ENCODE measurements at regions not wholly inside any gene's neighbourhood (a gene's known extent, or its start where the extent isn't known, plus 50 kb on each side); places are given as distances from the start of the nearest gene placed in this dataset.

- ATAC-seq (no peak), DNase-seq (no peak)
- no peaks in the 10 kb centered on the region for H3K4me1 ChIP-seq (ENCODE audit: control insufficient read depth, insufficient read depth, low read length)
- intact Hi-C loops (cut with DNase I): no loop called here
- H3K4me3 ChIP-seq (ENCODE audit: low read length): no peak overlapping the region
- H3K27ac ChIP-seq (ENCODE audit: low read length): no peak overlapping the region
- WGBS: 76% methylated on average over 3 of the region's 3 CpGs
- peaks cover 3% of the 10 kb centered on the region for H3K27me3 ChIP-seq (ENCODE audit: control insufficient read depth, insufficient read depth)
- no peaks in the 10 kb centered on the region for H3K9me3 ChIP-seq (ENCODE audit: control insufficient read depth, low read length)
Measured at GRCh38 chr2:118738106-118738505, 109.3 kb downstream of the EN1 start.

- intact Hi-C loops (cut with DNase I): no loop called here
- Histone ChIP-seq H3K27ac (ENCODE audit: low read length) (no peak overlapping the region), H3K4me3 (ENCODE audit: low read length) (no peak overlapping the region), H3K27me3 (ENCODE audit: control insufficient read depth, insufficient read depth) (peaks cover 3% of the 10 kb centered on the region), H3K9me3 (ENCODE audit: control insufficient read depth, low read length) (no peaks in the 10 kb centered on the region), H3K4me1 (ENCODE audit: control insufficient read depth, insufficient read depth, low read length) (no peaks in the 10 kb centered on the region)
- DNase-seq: no peak
- WGBS: 77% methylated on average over 5 of the region's 5 CpGs
- ATAC-seq: no peak
Measured at GRCh38 chr2:118737684-118738083, 109.8 kb downstream of the EN1 start.

- 83% methylated on average over 3 of the region's 3 CpGs for WGBS
- ATAC-seq: no peak
Measured at GRCh38 chr2:118732432-118732831, 115.0 kb downstream of the EN1 start.

GRCh38 chr2:118731413-118731812 is 116.0 kb downstream of the EN1 start:
- Histone ChIP-seq H3K27me3 (ENCODE audit: control insufficient read depth, insufficient read depth) (no peaks in the 10 kb centered on the region), H3K4me1 (ENCODE audit: control insufficient read depth, insufficient read depth, low read length) (no peaks in the 10 kb centered on the region), H3K4me3 (ENCODE audit: low read length) (no peak overlapping the region), H3K27ac (ENCODE audit: low read length) (no peak overlapping the region), H3K9me3 (ENCODE audit: control insufficient read depth, low read length) (no peaks in the 10 kb centered on the region)
- 55% methylated on average over 1 of the region's 1 CpG for WGBS
- no peak for DNase-seq
- ATAC-seq: no peak
- intact Hi-C loops (cut with DNase I): no loop called here

More at GRCh38 chr2:118732432-118732831, 115.0 kb downstream of the EN1 start:
- no peak overlapping the region for H3K4me3 ChIP-seq (ENCODE audit: low read length)
- intact Hi-C loops (cut with DNase I): no loop called here
- H3K27ac ChIP-seq (ENCODE audit: low read length): no peak overlapping the region
- no peak for DNase-seq
- H3K27me3 ChIP-seq (ENCODE audit: control insufficient read depth, insufficient read depth): no peaks in the 10 kb centered on the region
- H3K4me1 ChIP-seq (ENCODE audit: control insufficient read depth, insufficient read depth, low read length): no peaks in the 10 kb centered on the region
- H3K9me3 ChIP-seq (ENCODE audit: control insufficient read depth, low read length): no peaks in the 10 kb centered on the region

- H3K27me3 ChIP-seq (ENCODE audit: control insufficient read depth, insufficient read depth): no peaks in the 10 kb centered on the region
- intact Hi-C loops (cut with DNase I): no loop called here
- no peak for ATAC-seq
- DNase-seq: no peak
- 49% methylated on average over 3 of the region's 3 CpGs for WGBS
- no peaks in the 10 kb centered on the region for H3K9me3 ChIP-seq (ENCODE audit: control insufficient read depth, low read length)
- no peak overlapping the region for H3K4me3 ChIP-seq (ENCODE audit: low read length)
- no peaks in the 10 kb centered on the region for H3K4me1 ChIP-seq (ENCODE audit: control insufficient read depth, insufficient read depth, low read length)
- H3K27ac ChIP-seq (ENCODE audit: low read length): no peak overlapping the region
Measured at GRCh38 chr2:118730405-118730804, 117.0 kb downstream of the EN1 start.

GRCh38 chr2:118729760-118730159 is 117.7 kb downstream of the EN1 start:
- Histone ChIP-seq H3K4me3 (ENCODE audit: low read length) (no peak overlapping the region), H3K9me3 (ENCODE audit: control insufficient read depth, low read length) (no peaks in the 10 kb centered on the region), H3K4me1 (ENCODE audit: control insufficient read depth, insufficient read depth, low read length) (no peaks in the 10 kb centered on the region), H3K27ac (ENCODE audit: low read length) (no peak overlapping the region), H3K27me3 (ENCODE audit: control insufficient read depth, insufficient read depth) (no peaks in the 10 kb centered on the region)
- ATAC-seq (no peak), DNase-seq (no peak)
- intact Hi-C loops (cut with DNase I): no loop called here
- 68% methylated on average over 1 of the region's 1 CpG for WGBS

- no peak overlapping the region for H3K4me3 ChIP-seq (ENCODE audit: low read length)
- DNase-seq (no peak), ATAC-seq (no peak)
- H3K4me1 ChIP-seq (ENCODE audit: control insufficient read depth, insufficient read depth, low read length): no peaks in the 10 kb centered on the region
- H3K9me3 ChIP-seq (ENCODE audit: control insufficient read depth, low read length): no peaks in the 10 kb centered on the region
- no peak overlapping the region for H3K27ac ChIP-seq (ENCODE audit: low read length)
- no peaks in the 10 kb centered on the region for H3K27me3 ChIP-seq (ENCODE audit: control insufficient read depth, insufficient read depth)
- intact Hi-C loops (cut with DNase I): no loop called here
Measured at GRCh38 chr2:118728984-118729383, 118.5 kb downstream of the EN1 start.

GRCh38 chr2:118726821-118727220 is 120.6 kb downstream of the EN1 start:
- H3K9me3 ChIP-seq (ENCODE audit: control insufficient read depth, low read length): no peaks in the 10 kb centered on the region
- H3K4me3 ChIP-seq (ENCODE audit: low read length): no peak overlapping the region
- ATAC-seq (no peak), DNase-seq (no peak)
- no peaks in the 10 kb centered on the region for H3K27me3 ChIP-seq (ENCODE audit: control insufficient read depth, insufficient read depth)
- no peak overlapping the region for H3K27ac ChIP-seq (ENCODE audit: low read length)
- H3K4me1 ChIP-seq (ENCODE audit: control insufficient read depth, insufficient read depth, low read length): no peaks in the 10 kb centered on the region
- intact Hi-C loops (cut with DNase I): no loop called here

- no peaks in the 10 kb centered on the region for H3K9me3 ChIP-seq (ENCODE audit: control insufficient read depth, low read length)
- no peaks in the 10 kb centered on the region for H3K27me3 ChIP-seq (ENCODE audit: control insufficient read depth, insufficient read depth)
- 47% methylated on average over 4 of the region's 4 CpGs for WGBS
- intact Hi-C loops (cut with DNase I): no loop called here
- H3K4me3 ChIP-seq (ENCODE audit: low read length): no peak overlapping the region
- H3K4me1 ChIP-seq (ENCODE audit: control insufficient read depth, insufficient read depth, low read length): no peaks in the 10 kb centered on the region
- no peak overlapping the region for H3K27ac ChIP-seq (ENCODE audit: low read length)
- DNase-seq: no peak
- no peak for ATAC-seq
Measured at GRCh38 chr2:118723394-118723793, 124.1 kb downstream of the EN1 start.

- DNase-seq (no peak), ATAC-seq (no peak)
- Histone ChIP-seq H3K9me3 (ENCODE audit: control insufficient read depth, low read length) (no peaks in the 10 kb centered on the region), H3K27me3 (ENCODE audit: control insufficient read depth, insufficient read depth) (no peaks in the 10 kb centered on the region), H3K4me3 (ENCODE audit: low read length) (no peak overlapping the region), H3K4me1 (ENCODE audit: control insufficient read depth, insufficient read depth, low read length) (no peaks in the 10 kb centered on the region), H3K27ac (ENCODE audit: low read length) (no peak overlapping the region)
- 75% methylated on average over 3 of the region's 3 CpGs for WGBS
- intact Hi-C loops (cut with DNase I): no loop called here
Measured at GRCh38 chr2:118722976-118723375, 124.5 kb downstream of the EN1 start.

- no peaks in the 10 kb centered on the region for H3K9me3 ChIP-seq (ENCODE audit: control insufficient read depth, low read length)
- 54% methylated on average over 11 of the region's 11 CpGs for WGBS
- H3K27me3 ChIP-seq (ENCODE audit: control insufficient read depth, insufficient read depth): no peaks in the 10 kb centered on the region
- intact Hi-C loops (cut with DNase I): no loop called here
- ATAC-seq: no peak
- H3K27ac ChIP-seq (ENCODE audit: low read length): no peak overlapping the region
- no peak overlapping the region for H3K4me3 ChIP-seq (ENCODE audit: low read length)
- DNase-seq: no peak
- H3K4me1 ChIP-seq (ENCODE audit: control insufficient read depth, insufficient read depth, low read length): no peaks in the 10 kb centered on the region
Measured at GRCh38 chr2:118721817-118722551, 125.5 kb downstream of the EN1 start.

- no peaks in the 10 kb centered on the region for H3K27me3 ChIP-seq (ENCODE audit: control insufficient read depth, insufficient read depth)
- no peaks in the 10 kb centered on the region for H3K4me1 ChIP-seq (ENCODE audit: control insufficient read depth, insufficient read depth, low read length)
- 80% methylated on average over 4 of the region's 4 CpGs for WGBS
- ATAC-seq (no peak), DNase-seq (no peak)
- no peak overlapping the region for H3K27ac ChIP-seq (ENCODE audit: low read length)
- no peak overlapping the region for H3K4me3 ChIP-seq (ENCODE audit: low read length)
- intact Hi-C loops (cut with DNase I): no loop called here
- H3K9me3 ChIP-seq (ENCODE audit: control insufficient read depth, low read length): no peaks in the 10 kb centered on the region
Measured at GRCh38 chr2:118720866-118721265, 126.6 kb downstream of the EN1 start.

All from right cardiac atrium (tissue), 5 donors.